K562 (cell line): ENCODE measurements at regions not wholly inside any gene's neighbourhood (a gene's known extent, or its start where the extent isn't known, plus 50 kb on each side); places are given as distances from the start of the nearest gene placed in this dataset.
"Not testable (repeated sequence)": the region's sequence is repeated elsewhere in the genome, so short reads cannot be mapped to it uniquely, and the experiment has no call there.

Source experiments
- ATAC-seq: fragments of 200-7000 bp; cut with Tn5 transposase; 3 replicates; pipeline ENCODE4 v1.9.1; 2020; ENCODE audit warnings: moderate library complexity
- BruUV-seq: library from RNA; stranded (reverse); fragments of 400-500 nt; replicated peaks from 2 replicates; lab custom pipeline; 2021; lab: Mats Ljungman, UMichigan
- CTCF ChIA-PET: fragments of 300-600 bp; formaldehyde crosslinking; extraction: SDS; loops from one replicate; lab custom pipeline; 2021; ENCODE audit warnings: low intra/inter-chr PET ratio; lab: Yijun Ruan, JAX
- POLR2A ChIA-PET: fragments of 300-600, 350-650 bp; sonication (Branson Sonifier 250); formaldehyde crosslinking; extraction: SDS; loops from one replicate; lab custom pipeline; 2021; ENCODE audit warnings: antibody characterized with exemption, inconsistent platforms; lab: Yijun Ruan, JAX
- DNase-seq, 4 experiments: peaks; one replicate each; pipeline versions ENCODE4 v3.0.0 to v3.0.0-alpha.2; 2011 to 2018; ENCODE audit warnings: low spot score in 3 of 4, mixed read lengths in 3 of 4; ENCODE audit errors: extremely low read depth in 1 of 4
- FAIRE-seq: peaks from 2 replicates; lab custom pipeline; 2011; peaks lifted over from hg19 to GRCh38; lab: Jason Lieb, UNC
- H2AFZ ChIP-seq: 2 replicates; pipeline ENCODE4 v1.6.0; 2011; ENCODE audit warnings: low read depth, low read length, control low read depth, inconsistent platforms
- H3K27ac ChIP-seq: fragments of 200-600 bp; 3 replicates; pipeline ENCODE4 v1.8.0; 2011; ENCODE audit warnings: low read depth, mild to moderate bottlenecking, control low read depth, inconsistent platforms, low read length, moderate library complexity, mixed read lengths; ENCODE audit errors: extremely low read depth
- H3K27me3 ChIP-seq, 2 experiments: fragments of 300-600 bp in 1 of 2; 2 replicates in 1 of 2; 3 replicates in 1 of 2; pipeline versions ENCODE4 v1.6.0 to v1.8.0; 2011; ENCODE audit warnings: inconsistent platforms in 2 of 2, low read length in 2 of 2, mild to moderate bottlenecking in 1 of 2, mixed read lengths in 1 of 2, moderate library complexity in 1 of 2; ENCODE audit not compliant: control insufficient read depth in 2 of 2, insufficient read depth in 2 of 2
- H3K36me3 ChIP-seq: fragments of 300-600 bp; 3 replicates; pipeline ENCODE4 v1.8.0; 2011; ENCODE audit warnings: mild to moderate bottlenecking, low read length, inconsistent platforms; ENCODE audit not compliant: control insufficient read depth, insufficient read depth
- H3K4me1 ChIP-seq, 2 experiments: fragments of 200-600 bp in 1 of 2; replicated peaks in 1 of 2; 2 replicates in 1 of 2; 3 replicates in 1 of 2; pipeline versions ENCODE4 v1.5.1 to v1.8.0; 2011; ENCODE audit warnings: inconsistent platforms in 2 of 2, low read length in 2 of 2, mild to moderate bottlenecking in 1 of 2, mixed read lengths in 1 of 2, moderate library complexity in 1 of 2; ENCODE audit not compliant: control insufficient read depth in 2 of 2, insufficient read depth in 2 of 2
- H3K4me2 ChIP-seq: 2 replicates; pipeline ENCODE4 v1.6.1; 2011; ENCODE audit warnings: low read length, control low read depth, inconsistent platforms, mixed read lengths; ENCODE audit not compliant: insufficient read depth
- H3K4me3 ChIP-seq: fragments of 200-600 bp; sonication (generic), shearing (Covaris generic); 2 replicates; pipeline ENCODE4 v1.5.1; 2016; ENCODE audit warnings: control low read depth, inconsistent platforms
- H3K79me2 ChIP-seq: fragments of 200-600 bp; 3 replicates; pipeline ENCODE4 v1.8.0; 2011; ENCODE audit warnings: low read length, inconsistent platforms; ENCODE audit not compliant: control insufficient read depth, insufficient read depth
- H3K9ac ChIP-seq, 2 experiments: 2 replicates each; pipeline versions ENCODE4 v1.6.0 to v1.6.1; 2011; ENCODE audit warnings: low read depth in 2 of 2, low read length in 2 of 2, control low read depth in 1 of 2, inconsistent platforms in 1 of 2, mild to moderate bottlenecking in 1 of 2, mixed read lengths in 1 of 2; ENCODE audit not compliant: insufficient read depth in 1 of 2
- H3K9me1 ChIP-seq: one replicate; pipeline ENCODE4 v1.6.0; 2011; ENCODE audit warnings: inconsistent platforms, mild to moderate bottlenecking, low read length, moderate library complexity; ENCODE audit not compliant: control insufficient read depth, insufficient read depth
- H3K9me3 ChIP-seq: replicated peaks from 2 replicates; pipeline ENCODE4 v1.5.1; 2011; ENCODE audit warnings: low read depth, low read length, inconsistent platforms; ENCODE audit not compliant: control insufficient read depth, insufficient read depth
- H4K20me1 ChIP-seq: replicated peaks from 2 replicates; pipeline ENCODE4 v1.6.1; 2011; ENCODE audit warnings: low read length, inconsistent platforms, mixed read lengths; ENCODE audit not compliant: control insufficient read depth, insufficient read depth
- BCOR ChIP-seq: fragments of 450-650 bp; IDR thresholded peaks from 2 replicates; pipeline ENCODE4 v1.6.1; 2016
- KLF16 ChIP-seq: IDR thresholded peaks from 2 replicates; pipeline ENCODE4 v1.6.1; 2016; ENCODE audit warnings: antibody characterized with exemption
- MEF2D ChIP-seq: conservative IDR thresholded peaks from 2 replicates; pipeline ENCODE4 v1.6.1; 2016; ENCODE audit warnings: low read depth, missing genetic modification characterization, missing compliant biosample characterization
- MTA3 ChIP-seq: fragments of 450-650 bp; formaldehyde crosslinking; IDR thresholded peaks from 2 replicates; pipeline ENCODE4 v1.6.1; 2017; ENCODE audit warnings: mild to moderate bottlenecking, borderline replicate concordance
- NFE2 ChIP-seq: IDR thresholded peaks from 2 replicates; pipeline ENCODE4 v1.6.1; 2014; ENCODE audit warnings: antibody characterized with exemption, low read depth
- NR2C2 ChIP-seq, 2 experiments: fragments of 200-800 bp in 1 of 2; sonication (Bioruptor generic) in 1 of 2; sonication (generic) in 1 of 2; formaldehyde crosslinking in 1 of 2; IDR thresholded peaks; 2 replicates each; pipeline versions ENCODE4 v1.6.1 to v1.8.0; 2016 to 2022; ENCODE audit warnings: mild to moderate bottlenecking in 1 of 2, missing compliant biosample characterization in 1 of 2, missing genetic modification characterization in 1 of 2, missing genetic modification reagents in 1 of 2
- NRF1 ChIP-seq, 2 experiments: fragments of 450-650 bp; IDR thresholded peaks in 1 of 2; conservative IDR thresholded peaks in 1 of 2; 2 replicates each; pipeline ENCODE4 v1.6.1; 2014; ENCODE audit warnings: mild to moderate bottlenecking in 2 of 2
- RFX5 ChIP-seq: IDR thresholded peaks from 2 replicates; pipeline ENCODE4 v1.6.1; 2011; ENCODE audit warnings: low read depth, mild to moderate bottlenecking, improper control_type of control experiment, low read length
- SIN3A ChIP-seq, 2 experiments: fragments of 150-350 bp in 1 of 2; IDR thresholded peaks; 2 replicates each; pipeline ENCODE4 v1.6.1; 2011 to 2016; ENCODE audit warnings: borderline replicate concordance in 2 of 2, low read depth in 2 of 2, low read length in 2 of 2, mild to moderate bottlenecking in 2 of 2, moderate library complexity in 2 of 2; ENCODE audit not compliant: control insufficient read depth in 1 of 2
- XRCC3 ChIP-seq: fragments of 450-650 bp; IDR thresholded peaks from 2 replicates; pipeline ENCODE4 v1.6.1; 2017; ENCODE audit warnings: mild to moderate bottlenecking, moderate library complexity
- ZNF408 ChIP-seq: fragments of 250-450 bp; sonication (Bioruptor Pico); IDR thresholded peaks from 2 replicates; pipeline ENCODE4 v1.4.0; 2020; ENCODE audit warnings: low read depth, mild to moderate bottlenecking, moderate library complexity
- ZNF644 ChIP-seq: fragments of 200-800 bp; sonication (Bioruptor generic); IDR thresholded peaks from 2 replicates; pipeline ENCODE4 v1.6.1; 2016; ENCODE audit warnings: low read depth, missing genetic modification characterization, missing compliant biosample characterization
- WGBS: fragments of 100-300 bp; shearing (Covaris generic); methylation state at CpG from one replicate; pipeline ENCODE4 v1.1.6; 2016; ENCODE audit warnings: low coverage, mixed read lengths; ENCODE audit not compliant: insufficient coverage; ENCODE audit errors: missing lambda C conversion rate; 5-methylcytosine and 5-hydroxymethylcytosine counted together
- in situ Hi-C: fragments of 300-500 bp; cut with MboI; formaldehyde crosslinking; loops from 4 replicates; pipeline ENCODE4 v1.15.0; 2018; ENCODE audit warnings: inconsistent platforms, mixed read lengths
- intact Hi-C: fragments of 100-400 bp; cut with micrococcal nuclease; formaldehyde crosslinking; loops from 2 replicates; pipeline ENCODE4 v1.14.2; 2022
- TF ChIP-seq, protein P1 (sequence below): fragments of 250-450 bp; sonication (Bioruptor Pico); IDR thresholded peaks from 2 replicates; pipeline ENCODE4 v1.5.0; 2020; ENCODE audit warnings: mild to moderate bottlenecking, borderline replicate concordance

DNA sequence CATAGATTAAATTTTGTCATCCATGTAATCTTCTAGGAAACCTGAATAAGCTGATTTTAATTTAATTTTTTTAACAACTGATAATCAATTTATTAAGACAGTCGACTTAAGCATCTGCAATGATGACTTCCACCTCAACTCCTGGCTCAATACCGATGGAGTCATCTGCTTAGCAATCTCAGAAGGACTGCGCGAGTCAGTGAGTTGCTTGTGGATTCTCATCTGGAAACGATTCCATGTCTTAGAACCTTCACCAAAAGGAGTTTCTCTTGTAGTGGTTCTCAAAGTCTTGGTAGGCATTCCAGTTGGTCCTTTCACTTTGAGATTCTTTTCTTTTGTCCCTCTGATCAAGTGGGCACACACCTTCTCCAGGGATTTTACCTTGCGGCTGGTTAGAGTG lies 85.5 kb downstream of the XRCC2 start:
- H3K27me3 ChIP-seq = peaks cover 17 to 44% of the 10 kb centered on the region in 2 experiments
- no peak overlapping the region for H3K4me3 ChIP-seq
- BruUV-seq = no TSS peak
- POLR2A ChIA-PET = interaction anchor here (0.6 kb wide), 1 partner anchor 233 kb away, joined by 3 read pairs; no protein-coding TSS in a partner anchor
- peak in 1 of 4 experiments; percentile 5 for DNase-seq
- no peak overlapping the region for H3K4me2 ChIP-seq
- FAIRE-seq = no peak
- H3K79me2 ChIP-seq = no peaks in the 10 kb centered on the region
- no peak for TF ChIP-seq NFE2
- no peak for TF ChIP-seq RFX5
- TF ChIP-seq, protein P1, sequence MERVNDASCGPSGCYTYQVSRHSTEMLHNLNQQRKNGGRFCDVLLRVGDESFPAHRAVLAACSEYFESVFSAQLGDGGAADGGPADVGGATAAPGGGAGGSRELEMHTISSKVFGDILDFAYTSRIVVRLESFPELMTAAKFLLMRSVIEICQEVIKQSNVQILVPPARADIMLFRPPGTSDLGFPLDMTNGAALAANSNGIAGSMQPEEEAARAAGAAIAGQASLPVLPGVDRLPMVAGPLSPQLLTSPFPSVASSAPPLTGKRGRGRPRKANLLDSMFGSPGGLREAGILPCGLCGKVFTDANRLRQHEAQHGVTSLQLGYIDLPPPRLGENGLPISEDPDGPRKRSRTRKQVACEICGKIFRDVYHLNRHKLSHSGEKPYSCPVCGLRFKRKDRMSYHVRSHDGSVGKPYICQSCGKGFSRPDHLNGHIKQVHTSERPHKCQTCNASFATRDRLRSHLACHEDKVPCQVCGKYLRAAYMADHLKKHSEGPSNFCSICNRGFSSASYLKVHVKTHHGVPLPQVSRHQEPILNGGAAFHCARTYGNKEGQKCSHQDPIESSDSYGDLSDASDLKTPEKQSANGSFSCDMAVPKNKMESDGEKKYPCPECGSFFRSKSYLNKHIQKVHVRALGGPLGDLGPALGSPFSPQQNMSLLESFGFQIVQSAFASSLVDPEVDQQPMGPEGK (CRISPR knock-in tag) = no peak
- no peak for TF ChIP-seq NR2C2 (CRISPR knock-in tag; IDR thresholded peaks at IDR 0.05)
- no peak for TF ChIP-seq NR2C2 (tag; IDR thresholded peaks at IDR 0.05)
- no peak for TF ChIP-seq MTA3
- TF ChIP-seq KLF16 = no peak
- no peak for TF ChIP-seq SIN3A (IDR thresholded peaks at IDR 0.05; ENCODE audit: borderline replicate concordance in 2 of 2, control insufficient read depth in 1 of 2, low read depth in 2 of 2, low read length in 2 of 2)
- no peak for TF ChIP-seq ZNF644 (tag)
- TF ChIP-seq NRF1 (conservative IDR thresholded peaks at IDR 0.05 in 1 of 2, IDR thresholded peaks at IDR 0.05 in 1 of 2) = no peak
- no peak for TF ChIP-seq MEF2D (tag)
- TF ChIP-seq ZNF408 = no peak
- no peak for TF ChIP-seq BCOR
- no peak for TF ChIP-seq XRCC3
- TF ChIP-seq, all 486 proteins: peak for 0
- in situ Hi-C loops = no loop called here
- no peak overlapping the region for H3K9ac ChIP-seq
- no peak overlapping the region for H3K27ac ChIP-seq
- no peaks in the 10 kb centered on the region; the same call in 1 of the 2 replicates for H4K20me1 ChIP-seq
- no peaks in the 10 kb centered on the region for H3K9me1 ChIP-seq
- no peaks in the 10 kb centered on the region for H3K36me3 ChIP-seq
- H3K9me3 ChIP-seq = no peaks in the 10 kb centered on the region
- no peaks in the 10 kb centered on the region for H3K4me1 ChIP-seq
- 38% methylated on average over 6 of the region's 6 CpGs for WGBS
- H2AFZ ChIP-seq = no peak overlapping the region
- ATAC-seq = no peak
- CTCF ChIA-PET = no interaction called here
- intact Hi-C loops = no loop called here

DNA sequence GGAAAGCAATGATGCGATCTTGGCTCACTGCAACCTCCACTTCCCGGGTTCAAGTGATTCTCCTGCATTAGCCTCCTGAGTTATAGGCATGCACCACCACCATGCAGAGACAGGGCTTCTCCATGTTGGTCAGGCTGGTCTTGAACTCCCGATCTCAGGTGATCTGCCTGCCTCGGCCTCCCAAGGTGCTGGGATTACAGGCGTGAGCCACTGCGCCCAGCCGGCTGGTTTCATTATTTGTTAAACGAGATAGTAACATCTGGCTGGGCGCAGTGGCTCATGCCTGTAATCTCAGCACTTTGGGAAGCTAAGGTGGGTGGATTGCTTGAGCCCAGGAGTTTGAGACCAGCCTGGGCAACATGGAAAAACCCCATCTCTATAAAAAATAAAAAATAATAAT lies 86.1 kb downstream of the XRCC2 start:
- H3K79me2 ChIP-seq, H4K20me1 ChIP-seq, POLR2A ChIA-PET, DNase-seq, CTCF ChIA-PET, H3K4me2 ChIP-seq, H2AFZ ChIP-seq, H3K9me3 ChIP-seq, H3K4me1 ChIP-seq, FAIRE-seq, ATAC-seq, H3K27ac ChIP-seq, H3K9me1 ChIP-seq, H3K36me3 ChIP-seq, in situ Hi-C loops, intact Hi-C loops, BruUV-seq, H3K9ac ChIP-seq, H3K4me3 ChIP-seq: not testable (repeated sequence)
- 5% methylated on average over 9 of the region's 9 CpGs for WGBS
- peaks cover 14 to 38% of the 10 kb centered on the region in 2 experiments; a peak in 4 of 5 replicates for H3K27me3 ChIP-seq
